Activated CD4-positive, alpha-beta T cell treated with anti-CD3 and anti-CD28 coated beads for 48 hours (primary cell): ENCODE measurements at regions not wholly inside any gene's neighbourhood (a gene's known extent, or its start where the extent isn't known, plus 50 kb on each side); places are given as distances from the start of the nearest gene placed in this dataset.
A peak's percentile ranks its signal among the peaks of the same experiment; 100 is the strongest.
"Not testable (repeated sequence)": the region's sequence is repeated elsewhere in the genome, so short reads cannot be mapped to it uniquely, and the experiment has no call there.

Experiments
- DNase-seq: peaks from one replicate; pipeline ENCODE4 v3.0.0-alpha.2; 2020

DNA sequence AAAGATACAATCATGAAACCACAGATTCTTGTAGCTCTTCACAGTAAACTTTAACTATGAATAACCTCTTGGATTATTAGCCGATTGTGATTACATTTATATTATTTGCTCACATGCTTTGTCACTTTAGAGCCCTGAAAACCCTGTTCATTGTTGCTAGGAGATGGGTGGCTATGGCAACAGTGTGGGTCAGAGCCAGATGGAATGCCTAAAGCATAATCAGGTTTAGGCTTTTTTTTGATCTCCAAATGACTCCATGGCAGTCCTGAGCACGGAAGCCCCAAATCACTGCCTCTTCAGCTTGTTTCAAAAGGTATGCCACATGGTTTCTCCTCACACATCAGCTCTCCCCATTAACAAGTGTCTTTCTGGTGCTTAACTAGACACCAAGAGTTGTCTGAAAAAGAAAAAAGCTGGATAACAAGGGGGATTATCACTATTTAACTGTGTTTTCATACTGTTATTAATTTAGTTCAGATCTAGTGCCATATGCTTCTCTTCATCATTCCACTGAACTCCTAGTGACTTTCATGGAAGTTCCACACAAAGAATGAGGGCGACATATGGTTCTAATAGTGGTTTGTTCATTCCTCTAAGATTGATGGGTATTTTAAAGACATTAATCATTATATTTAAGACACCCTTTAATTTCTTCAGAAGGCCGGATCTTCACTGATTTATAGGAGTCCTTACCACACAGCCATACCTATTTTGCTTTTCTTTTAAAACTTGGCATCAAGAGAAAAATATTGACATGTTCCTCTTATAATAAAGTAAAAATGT is 88.8 kb upstream of the PAM start:
- no peak for DNase-seq

GRCh38 chr5:102668220-102668932 is 86.7 kb upstream of the PAM start:
- DNase-seq: no peak

DNA sequence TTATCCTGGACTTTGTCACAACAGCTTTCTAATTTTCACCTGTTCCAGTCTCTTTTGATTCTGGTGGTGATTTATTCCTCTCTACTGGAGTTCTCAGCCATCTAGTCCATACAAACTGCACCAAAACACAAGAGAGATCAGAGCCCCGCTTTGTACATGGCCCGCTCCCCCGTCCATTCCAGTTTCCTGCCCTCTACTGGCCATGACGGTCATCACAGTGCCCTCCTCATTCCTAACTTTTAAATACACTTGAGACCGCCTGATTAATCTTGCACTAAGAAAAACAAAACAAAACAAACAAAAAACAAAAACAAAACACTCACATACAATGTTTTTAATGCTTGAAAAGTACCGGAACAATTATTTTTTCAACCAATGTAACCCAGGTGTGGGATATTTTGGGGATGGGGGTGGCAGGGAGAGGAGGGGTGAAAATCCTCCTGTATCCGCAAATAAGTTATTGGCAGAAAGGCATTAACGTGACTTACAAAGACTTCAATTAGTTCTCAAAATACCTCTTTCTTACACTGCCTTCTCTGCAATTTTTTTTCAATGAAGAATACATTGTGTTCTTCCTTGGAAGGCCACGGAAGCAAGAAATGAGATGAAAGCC is 84.8 kb upstream of the PAM start:
- peak; percentile 32 for DNase-seq

- DNase-seq: not testable (repeated sequence)
Measured at GRCh38 chr5:102671033-102671734, 83.9 kb upstream of the PAM start.

GRCh38 chr5:102678267-102679058 is 76.6 kb upstream of the PAM start:
- DNase-seq: no peak

GRCh38 chr5:102681403-102681983 is 73.6 kb upstream of the PAM start:
- DNase-seq: peak; percentile 77

GRCh38 chr5:102682101-102682647 is 72.9 kb upstream of the PAM start:
- no peak for DNase-seq

DNA sequence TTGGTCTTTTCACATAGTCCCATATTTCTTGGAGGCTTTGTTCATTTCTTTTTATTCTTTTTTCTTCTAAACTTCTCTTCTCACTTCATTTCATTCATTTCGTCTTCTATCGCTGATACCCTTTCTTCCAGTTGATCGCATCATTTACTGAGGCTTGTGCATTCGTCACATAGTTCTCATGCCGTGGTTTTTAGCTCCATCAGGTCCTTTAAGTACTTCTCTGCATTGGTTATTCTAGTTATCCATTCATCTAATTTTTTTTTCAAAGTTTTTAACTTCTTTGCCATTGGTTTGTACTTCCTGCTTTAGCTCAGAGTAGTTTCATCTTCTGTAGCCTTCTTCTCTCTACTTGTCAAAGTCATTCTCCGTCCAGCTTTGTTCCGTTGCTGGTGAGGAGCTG is 67.0 kb upstream of the PAM start:
- not testable (repeated sequence) for DNase-seq

GRCh38 chr5:102688581-102689342 is 66.3 kb upstream of the PAM start:
- not testable (repeated sequence) for DNase-seq

GRCh38 chr5:102690910-102691309 is 64.2 kb upstream of the PAM start:
- no peak for DNase-seq

- no peak for DNase-seq
Measured at GRCh38 chr5:102691434-102691833, 63.7 kb upstream of the PAM start.

- no peak for DNase-seq
Measured at GRCh38 chr5:102700120-102700831, 54.8 kb upstream of the PAM start.

- DNase-seq: no peak
Measured at GRCh38 chr5:102700916-102701315, 54.2 kb upstream of the PAM start.

DNA sequence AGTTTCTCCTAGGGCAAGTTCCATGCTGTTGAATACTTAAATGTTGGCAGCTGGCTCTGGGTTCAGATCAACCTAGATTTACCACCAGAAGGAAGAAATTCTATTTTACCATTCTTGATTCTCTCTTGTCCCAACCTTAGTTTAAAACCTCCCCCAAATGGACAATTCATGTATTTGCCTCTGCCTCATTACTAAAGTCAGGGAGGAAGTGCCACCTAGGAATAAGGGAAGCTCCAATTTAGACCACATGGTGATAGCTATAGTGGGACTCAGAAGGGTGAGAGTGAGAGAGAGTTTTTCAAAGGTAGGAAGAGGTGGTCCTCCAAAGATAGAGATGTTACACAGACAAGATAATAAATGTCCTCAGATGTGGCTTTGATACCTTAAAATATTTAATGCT is 53.4 kb upstream of the PAM start:
- DNase-seq: no peak
